Fibroblast of villous mesenchyme (primary cell): ENCODE measurements at regions not wholly inside any gene's neighbourhood (a gene's known extent, or its start where the extent isn't known, plus 50 kb on each side); places are given as distances from the start of the nearest gene placed in this dataset.

Experiments used
- DNase-seq: peaks from one replicate; pipeline ENCODE4 v3.0.0-alpha.2; 2010; ENCODE audit warnings: low read depth
- H3K4me3 ChIP-seq: 2 replicates; pipeline ENCODE4 v1.5.1; 2011; ENCODE audit warnings: low read depth, mild to moderate bottlenecking, low read length
- TF ChIP-seq, protein P1 (sequence below): IDR thresholded peaks from 2 replicates; pipeline ENCODE4 v1.5.1; 2012; ENCODE audit warnings: low read depth, mild to moderate bottlenecking, low read length; ENCODE audit not compliant: insufficient read depth

DNA sequence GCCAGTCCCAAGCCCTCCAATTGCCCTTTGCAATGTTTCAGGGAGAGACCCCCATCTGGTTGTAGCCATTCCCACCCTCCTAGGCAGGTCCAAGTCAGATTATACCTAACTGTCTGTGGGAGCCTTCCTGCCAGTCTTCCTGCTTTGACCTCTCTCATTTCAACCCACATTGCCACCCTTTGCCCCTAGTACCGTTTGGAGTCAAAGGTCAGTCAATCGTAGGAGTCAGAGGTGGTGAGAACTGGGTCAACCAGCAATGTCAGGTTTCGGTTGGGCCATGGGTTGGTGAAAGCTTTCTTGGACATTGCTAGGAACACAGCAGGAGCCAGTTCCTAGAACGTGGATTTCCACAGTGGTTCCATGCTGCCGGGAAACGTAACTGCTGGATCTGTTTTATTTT is 269.4 kb upstream of the GHITM start:
- DNase-seq, result no peak
- TF ChIP-seq, protein P1, sequence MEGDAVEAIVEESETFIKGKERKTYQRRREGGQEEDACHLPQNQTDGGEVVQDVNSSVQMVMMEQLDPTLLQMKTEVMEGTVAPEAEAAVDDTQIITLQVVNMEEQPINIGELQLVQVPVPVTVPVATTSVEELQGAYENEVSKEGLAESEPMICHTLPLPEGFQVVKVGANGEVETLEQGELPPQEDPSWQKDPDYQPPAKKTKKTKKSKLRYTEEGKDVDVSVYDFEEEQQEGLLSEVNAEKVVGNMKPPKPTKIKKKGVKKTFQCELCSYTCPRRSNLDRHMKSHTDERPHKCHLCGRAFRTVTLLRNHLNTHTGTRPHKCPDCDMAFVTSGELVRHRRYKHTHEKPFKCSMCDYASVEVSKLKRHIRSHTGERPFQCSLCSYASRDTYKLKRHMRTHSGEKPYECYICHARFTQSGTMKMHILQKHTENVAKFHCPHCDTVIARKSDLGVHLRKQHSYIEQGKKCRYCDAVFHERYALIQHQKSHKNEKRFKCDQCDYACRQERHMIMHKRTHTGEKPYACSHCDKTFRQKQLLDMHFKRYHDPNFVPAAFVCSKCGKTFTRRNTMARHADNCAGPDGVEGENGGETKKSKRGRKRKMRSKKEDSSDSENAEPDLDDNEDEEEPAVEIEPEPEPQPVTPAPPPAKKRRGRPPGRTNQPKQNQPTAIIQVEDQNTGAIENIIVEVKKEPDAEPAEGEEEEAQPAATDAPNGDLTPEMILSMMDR, result no peak
- no peak overlapping the region for H3K4me3 ChIP-seq

DNA sequence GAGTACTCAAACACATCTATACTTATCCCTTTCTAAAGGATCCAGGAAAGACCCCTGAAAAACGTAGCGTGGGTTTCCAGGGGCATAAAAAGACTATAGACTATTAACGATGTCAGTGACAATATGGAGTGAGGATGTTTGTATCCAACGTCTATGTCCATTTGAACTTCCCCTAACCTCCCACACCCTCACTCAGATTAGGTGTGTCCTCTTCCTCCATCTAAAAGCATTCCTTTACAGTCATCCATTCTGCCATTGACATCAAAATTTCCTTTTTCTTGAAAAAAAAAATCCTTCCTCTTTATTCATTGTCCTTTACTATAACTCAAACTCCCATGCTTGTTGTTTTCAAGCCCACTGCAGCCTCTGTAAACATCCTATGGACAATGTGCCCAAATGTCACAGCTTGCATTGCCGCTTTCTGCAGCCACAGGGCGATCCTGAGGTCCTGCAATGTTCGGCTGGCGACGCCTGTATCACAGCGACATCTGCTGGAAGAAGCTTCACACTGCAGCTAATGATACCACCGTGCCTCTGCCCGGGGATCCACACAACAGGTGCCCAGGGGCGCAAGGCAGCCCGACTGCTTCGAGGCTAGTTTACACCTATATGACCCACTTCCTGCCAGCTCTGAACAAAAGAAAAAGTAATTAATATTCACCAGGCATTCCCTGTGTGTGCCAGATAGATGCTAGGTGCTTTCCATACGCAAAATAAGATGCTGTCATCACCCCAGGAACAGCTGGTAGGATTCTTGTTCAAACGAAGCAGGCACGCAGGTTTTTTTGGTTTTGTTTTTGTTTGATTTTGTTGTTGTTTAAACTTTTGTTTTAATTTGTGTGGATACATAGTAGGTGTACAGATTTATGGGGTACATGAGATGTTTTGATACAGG is 267.9 kb upstream of the GHITM start:
- TF ChIP-seq, protein P1, result peak; percentile 88
- DNase-seq, result peak; percentile 44
- no peak overlapping the region for H3K4me3 ChIP-seq

DNA sequence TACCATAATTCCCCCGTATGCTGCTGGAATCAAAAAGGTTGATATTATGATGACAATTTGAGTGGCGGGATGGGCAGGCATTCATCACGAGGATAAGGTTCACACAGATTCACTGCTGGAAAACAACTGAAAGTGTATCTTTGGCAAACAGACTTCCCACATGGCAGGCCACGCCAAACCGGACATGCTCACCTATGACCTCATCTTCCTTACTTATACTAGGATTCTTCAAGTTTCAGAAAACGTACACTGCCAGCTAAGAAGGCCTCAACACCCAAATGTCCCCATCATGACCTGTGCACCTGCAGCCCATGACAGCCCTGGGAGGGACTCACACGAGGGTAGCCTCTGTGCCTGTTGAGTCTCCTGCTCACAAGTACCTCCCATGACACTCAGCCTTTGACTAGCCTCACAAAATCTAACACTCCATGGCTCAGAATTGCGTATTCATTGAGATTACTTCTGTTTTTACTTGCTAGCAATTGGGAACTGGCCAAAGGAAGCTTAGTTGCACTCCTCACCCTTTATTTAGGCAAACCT is 259.0 kb upstream of the GHITM start:
- H3K4me3 ChIP-seq, result no peak overlapping the region
- no peak for DNase-seq
- TF ChIP-seq, protein P1, result no peak

DNA sequence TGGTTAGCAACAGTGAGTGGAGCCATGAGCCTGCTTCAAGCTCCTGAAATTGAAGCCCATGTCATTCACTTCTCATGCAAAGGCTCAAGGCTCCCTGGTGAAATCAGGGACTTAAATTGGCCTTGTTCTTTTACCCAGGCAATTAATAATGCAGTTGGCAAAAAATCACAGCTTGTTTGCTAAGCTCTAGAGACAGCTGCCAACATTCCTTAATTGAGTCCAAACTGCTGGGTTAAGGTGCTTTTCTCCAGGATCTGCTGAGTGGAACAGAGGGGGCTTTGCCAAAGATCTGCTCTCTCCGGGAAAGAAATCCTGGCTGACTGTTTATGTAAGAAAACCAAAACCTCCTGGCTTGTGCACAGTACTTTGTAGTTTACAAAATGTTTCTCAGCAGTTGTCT is 257.6 kb upstream of the GHITM start:
- no peak overlapping the region for H3K4me3 ChIP-seq
- no peak for DNase-seq
- TF ChIP-seq, protein P1, result no peak

DNA sequence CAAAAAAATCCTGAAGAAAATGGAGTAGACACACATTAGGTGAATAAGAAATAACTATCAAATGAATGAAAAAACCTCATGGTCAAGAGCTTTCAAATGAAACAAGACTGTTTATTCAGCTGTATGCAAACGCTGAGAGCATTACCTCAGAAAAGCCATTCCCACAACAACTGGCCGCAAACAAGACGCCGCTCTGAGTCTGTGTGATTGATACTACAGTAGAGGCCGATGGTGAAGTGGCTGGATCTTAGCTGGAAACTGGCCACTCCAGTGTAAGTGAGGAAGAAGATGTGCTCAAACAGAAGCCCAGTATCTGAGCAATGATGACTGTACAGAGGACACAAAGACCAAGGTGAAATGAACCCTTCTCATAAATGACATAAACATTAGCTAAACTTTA is 252.4 kb upstream of the GHITM start:
- no peak overlapping the region for H3K4me3 ChIP-seq
- DNase-seq, result no peak
- TF ChIP-seq, protein P1, result no peak

DNA sequence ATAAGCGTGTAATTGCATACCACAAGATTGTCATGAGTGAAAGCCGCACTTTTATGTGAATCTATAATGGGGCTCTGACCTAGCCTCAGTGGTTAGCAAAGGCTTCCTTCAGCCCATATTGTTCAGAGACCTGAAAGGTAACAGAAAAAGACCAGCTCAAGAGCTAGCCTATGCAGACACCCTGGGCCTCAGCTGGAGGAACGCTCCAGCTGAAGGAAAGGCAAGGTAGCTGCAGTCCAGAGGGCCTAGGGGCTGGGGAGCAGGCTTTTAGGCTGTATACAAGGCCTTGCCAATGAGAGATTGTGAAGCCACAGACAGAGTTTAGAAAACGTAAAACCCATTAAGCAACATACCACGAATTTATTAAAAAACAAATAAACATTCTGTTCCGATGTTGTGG is 246.6 kb upstream of the GHITM start:
- no peak overlapping the region for H3K4me3 ChIP-seq
- DNase-seq, result no peak
- TF ChIP-seq, protein P1, result no peak
